ENCODE measurements at regions not wholly inside any gene's neighbourhood (a gene's known extent, or its start where the extent isn't known, plus 50 kb on each side); places are given as distances from the start of the nearest gene placed in this dataset.

DNA sequence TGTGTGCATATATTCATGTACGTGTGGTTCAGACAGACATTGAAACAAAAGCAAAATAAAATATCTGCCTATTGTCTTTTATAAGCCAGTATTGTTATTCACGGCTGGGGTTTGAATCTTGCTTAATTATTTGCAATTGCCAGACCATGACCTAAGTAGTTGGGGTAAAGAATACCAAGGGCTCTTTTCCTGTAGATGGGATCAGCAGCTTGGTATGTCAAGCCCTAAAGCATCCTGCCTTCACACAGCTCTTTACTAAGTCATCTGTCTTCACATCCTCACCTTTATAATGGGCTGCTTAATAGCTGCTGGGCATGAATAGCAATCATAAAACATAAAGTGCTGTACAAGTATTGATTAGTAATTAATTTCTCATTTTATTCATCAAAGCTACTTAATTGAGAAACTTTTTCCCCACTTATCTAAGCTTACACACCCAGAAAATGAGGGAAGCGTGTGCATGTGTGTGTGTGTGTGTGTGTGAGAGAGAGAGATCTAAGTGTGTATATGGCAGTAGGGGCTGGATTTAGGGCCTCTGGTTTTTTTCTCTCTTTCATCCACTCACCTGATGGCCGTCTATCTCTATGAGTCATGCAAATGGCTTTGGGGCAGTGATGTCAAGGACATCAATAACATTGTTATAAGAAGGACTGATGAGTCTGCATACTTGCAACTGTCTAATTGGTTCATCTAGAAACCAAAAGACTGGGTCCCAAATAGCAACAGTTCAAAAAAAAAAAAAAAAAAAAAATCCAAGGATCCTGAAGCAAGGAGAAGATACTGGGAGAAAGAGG, 244.1 kb upstream of the TNP1 start:
- TF ChIP-seq, protein P1, sequence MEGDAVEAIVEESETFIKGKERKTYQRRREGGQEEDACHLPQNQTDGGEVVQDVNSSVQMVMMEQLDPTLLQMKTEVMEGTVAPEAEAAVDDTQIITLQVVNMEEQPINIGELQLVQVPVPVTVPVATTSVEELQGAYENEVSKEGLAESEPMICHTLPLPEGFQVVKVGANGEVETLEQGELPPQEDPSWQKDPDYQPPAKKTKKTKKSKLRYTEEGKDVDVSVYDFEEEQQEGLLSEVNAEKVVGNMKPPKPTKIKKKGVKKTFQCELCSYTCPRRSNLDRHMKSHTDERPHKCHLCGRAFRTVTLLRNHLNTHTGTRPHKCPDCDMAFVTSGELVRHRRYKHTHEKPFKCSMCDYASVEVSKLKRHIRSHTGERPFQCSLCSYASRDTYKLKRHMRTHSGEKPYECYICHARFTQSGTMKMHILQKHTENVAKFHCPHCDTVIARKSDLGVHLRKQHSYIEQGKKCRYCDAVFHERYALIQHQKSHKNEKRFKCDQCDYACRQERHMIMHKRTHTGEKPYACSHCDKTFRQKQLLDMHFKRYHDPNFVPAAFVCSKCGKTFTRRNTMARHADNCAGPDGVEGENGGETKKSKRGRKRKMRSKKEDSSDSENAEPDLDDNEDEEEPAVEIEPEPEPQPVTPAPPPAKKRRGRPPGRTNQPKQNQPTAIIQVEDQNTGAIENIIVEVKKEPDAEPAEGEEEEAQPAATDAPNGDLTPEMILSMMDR (conservative IDR thresholded peaks at IDR 0.05; ENCODE audit: control insufficient read depth, insufficient read depth, low read depth, low read length): no peak
- peak; percentile 41 for DNase-seq (ENCODE audit: low read depth)
- H3K4me3 ChIP-seq (ENCODE audit: control insufficient read depth, low read depth, low read length): no peak overlapping the region

DNA sequence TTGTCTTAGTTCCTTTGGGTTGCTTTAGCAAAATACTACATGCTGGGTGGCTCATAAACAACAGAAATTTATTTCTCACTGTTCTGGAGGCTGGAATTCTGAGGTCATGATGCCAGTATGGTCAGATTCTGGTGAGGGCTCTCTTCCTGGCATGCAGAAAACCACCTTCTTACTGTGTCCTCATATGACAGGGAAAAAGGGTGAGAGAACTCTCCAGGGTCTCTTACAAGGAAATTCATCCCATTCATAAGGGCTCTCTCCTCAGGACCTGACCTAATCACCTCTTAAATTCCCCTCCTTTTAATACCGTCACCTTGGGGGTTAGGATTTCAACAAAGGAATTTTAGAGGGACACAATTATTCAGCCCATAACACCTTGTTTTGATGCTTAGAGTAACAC, 243.1 kb upstream of the TNP1 start:
- no peak overlapping the region for H3K4me3 ChIP-seq (ENCODE audit: control insufficient read depth, low read depth, low read length)
- TF ChIP-seq, protein P1 (conservative IDR thresholded peaks at IDR 0.05; ENCODE audit: control insufficient read depth, insufficient read depth, low read depth, low read length): no peak
- no peak for DNase-seq (ENCODE audit: low read depth)

DNA sequence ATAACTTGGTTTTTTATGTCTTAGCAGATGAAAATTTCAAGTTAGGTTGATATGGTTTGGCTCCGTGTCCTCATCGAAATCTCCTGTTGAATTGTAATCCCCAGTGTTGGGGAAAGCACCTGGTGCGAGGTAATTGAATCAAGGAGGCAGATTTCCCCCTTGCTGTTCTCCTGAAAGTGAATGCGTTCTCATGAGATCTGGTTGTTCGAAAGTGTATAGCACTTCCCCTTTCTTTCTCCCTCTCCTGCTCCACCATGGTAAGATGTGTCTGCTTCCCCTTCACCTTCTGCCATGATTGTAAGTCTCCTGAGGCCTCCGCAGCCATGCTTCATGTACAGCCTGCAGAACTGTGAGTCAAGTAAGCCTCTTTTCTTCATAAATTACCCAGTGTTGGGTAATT, 242.1 kb upstream of the TNP1 start:
- DNase-seq (ENCODE audit: low read depth): no peak
- TF ChIP-seq, protein P1 (conservative IDR thresholded peaks at IDR 0.05; ENCODE audit: control insufficient read depth, insufficient read depth, low read depth, low read length): no peak
- H3K4me3 ChIP-seq (ENCODE audit: control insufficient read depth, low read depth, low read length): no peak overlapping the region

DNA sequence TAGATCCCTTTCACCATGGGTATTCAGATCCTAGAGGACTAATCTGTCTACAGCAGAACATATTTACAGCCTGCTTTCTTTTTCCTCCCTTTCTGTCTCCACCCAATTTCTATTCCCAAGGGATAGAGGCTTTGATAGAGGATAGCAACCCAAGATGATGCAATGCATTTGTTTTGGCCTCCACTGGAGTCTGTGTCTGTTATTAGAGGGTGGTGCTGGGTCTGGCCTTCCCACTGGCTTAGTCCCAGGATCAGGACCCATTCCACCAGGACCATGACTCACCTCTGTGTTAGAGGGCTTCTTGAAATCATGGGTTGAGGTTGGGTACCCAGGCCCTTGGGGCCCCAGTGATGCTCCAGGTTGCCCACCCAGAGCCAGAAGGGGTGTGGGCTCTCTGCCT, 239.7 kb upstream of the TNP1 start:
- DNase-seq (ENCODE audit: low read depth): peak; percentile 84
- TF ChIP-seq, protein P1 (conservative IDR thresholded peaks at IDR 0.05; ENCODE audit: control insufficient read depth, insufficient read depth, low read depth, low read length): no peak

DNA sequence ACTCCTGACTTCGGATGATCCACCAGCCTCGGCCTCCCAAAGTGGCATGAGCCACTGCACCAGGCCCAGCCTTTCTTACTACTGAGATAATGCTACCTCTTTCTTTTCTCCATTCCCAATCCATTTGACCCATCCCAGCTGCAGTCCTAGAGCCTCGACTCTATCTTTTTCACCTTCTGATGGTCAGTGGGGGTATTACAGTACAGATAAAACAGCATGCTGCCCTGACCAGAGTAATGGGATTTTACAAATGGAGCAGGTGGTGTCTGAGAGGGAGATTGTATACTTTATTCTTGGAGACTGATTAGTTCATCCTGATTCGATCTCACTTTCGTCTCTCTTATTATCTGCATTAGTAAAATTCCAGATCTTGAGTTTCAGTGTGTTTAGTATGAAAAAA, 238.6 kb upstream of the TNP1 start:
- TF ChIP-seq, protein P1 (conservative IDR thresholded peaks at IDR 0.05; ENCODE audit: control insufficient read depth, insufficient read depth, low read depth, low read length): no peak
- H3K4me3 ChIP-seq (ENCODE audit: control insufficient read depth, low read depth, low read length): no peak overlapping the region
- DNase-seq (ENCODE audit: low read depth): no peak

More for the DNA sequence above, 239.7 kb upstream of the TNP1 start:
- no peak overlapping the region for H3K4me3 ChIP-seq (ENCODE audit: control insufficient read depth, low read depth, low read length)

DNA sequence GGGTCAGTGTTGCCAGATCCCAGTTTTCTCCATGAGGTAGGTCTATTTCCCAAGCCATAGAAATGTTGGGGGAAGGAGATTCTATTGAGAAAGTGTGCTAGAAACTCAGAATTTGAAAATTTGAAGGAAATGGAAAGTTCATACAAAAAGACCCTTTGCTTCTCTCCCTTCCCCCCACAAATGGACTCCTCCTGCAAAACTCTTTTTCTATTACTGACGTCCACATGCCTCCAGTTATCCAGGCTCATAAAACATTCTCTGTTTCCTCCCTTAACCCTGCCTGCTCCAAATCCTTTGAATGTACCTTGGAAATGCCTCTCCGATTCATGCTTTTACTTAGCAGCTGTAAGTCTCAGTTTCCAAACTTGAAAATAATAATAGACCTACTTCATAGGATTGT, 237.5 kb upstream of the TNP1 start:
- TF ChIP-seq, protein P1 (conservative IDR thresholded peaks at IDR 0.05; ENCODE audit: control insufficient read depth, insufficient read depth, low read depth, low read length): no peak
- no peak for DNase-seq (ENCODE audit: low read depth)
- H3K4me3 ChIP-seq (ENCODE audit: control insufficient read depth, low read depth, low read length): no peak overlapping the region
